ENCODE measurements at regions not wholly inside any gene's neighbourhood (a gene's known extent, or its start where the extent isn't known, plus 50 kb on each side); places are given as distances from the start of the nearest gene placed in this dataset.
"Not testable (repeated sequence)": the region's sequence is repeated elsewhere in the genome, so short reads cannot be mapped to it uniquely, and the experiment has no call there.

- DNase-seq (ENCODE audit: low read depth), result no peak
Observed at GRCh38 chr16:60137891-60138290, 1403.8 kb upstream of the GOT2 start.

GRCh38 chr16:60127196-60127595 is 1393.1 kb upstream of the GOT2 start:
- DNase-seq (ENCODE audit: low read depth), result no peak

DNA sequence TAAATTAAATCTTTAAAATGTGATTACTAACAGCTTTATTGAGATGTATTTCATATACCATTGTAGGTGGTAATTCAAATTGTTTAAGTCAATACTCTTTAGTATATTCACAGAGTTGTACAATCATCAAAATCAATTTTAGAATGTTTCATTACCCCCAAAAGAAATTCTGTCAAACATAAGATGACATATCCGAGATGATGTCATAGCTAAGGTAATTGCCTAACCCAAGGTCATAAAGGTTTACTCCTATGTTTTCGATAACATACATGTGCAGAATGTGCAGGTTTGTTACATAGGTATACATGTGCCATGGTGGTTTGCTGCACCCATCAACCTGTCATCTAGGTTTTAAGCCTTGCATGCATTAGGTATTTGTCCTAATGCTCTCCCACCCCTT is 1392.0 kb upstream of the GOT2 start:
- not testable (repeated sequence) for DNase-seq (ENCODE audit: low read depth)

DNA sequence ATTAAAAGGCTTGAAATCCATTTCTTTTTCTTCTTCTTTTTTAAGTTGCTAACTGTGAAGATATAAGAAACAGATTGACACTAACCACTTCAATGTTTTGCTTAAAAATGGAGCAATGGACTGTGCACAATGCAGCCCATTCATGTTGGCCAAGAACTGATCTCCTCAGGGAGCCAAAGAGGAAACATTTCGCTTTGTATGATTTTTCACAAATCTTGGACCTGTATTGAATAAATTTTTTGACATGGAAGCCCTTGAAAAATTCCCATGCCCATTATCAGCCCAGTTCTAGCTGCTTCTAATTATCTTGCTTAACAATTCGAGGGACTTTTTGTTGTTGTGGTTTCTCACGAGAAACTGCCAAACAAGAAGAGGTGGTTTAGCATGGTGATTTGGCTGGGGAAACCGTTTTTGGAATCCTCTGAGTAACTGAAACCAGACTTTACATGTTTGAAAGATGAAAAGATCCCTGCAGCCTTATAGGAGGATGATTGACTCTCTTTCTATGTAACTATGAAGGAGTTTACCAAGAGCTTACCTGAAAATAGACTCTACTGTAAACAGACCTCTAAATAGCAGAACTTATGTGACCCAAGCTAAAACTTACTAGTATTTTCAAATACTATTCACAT is 1389.4 kb upstream of the GOT2 start:
- peak; percentile 18 for DNase-seq (ENCODE audit: low read depth)

DNA sequence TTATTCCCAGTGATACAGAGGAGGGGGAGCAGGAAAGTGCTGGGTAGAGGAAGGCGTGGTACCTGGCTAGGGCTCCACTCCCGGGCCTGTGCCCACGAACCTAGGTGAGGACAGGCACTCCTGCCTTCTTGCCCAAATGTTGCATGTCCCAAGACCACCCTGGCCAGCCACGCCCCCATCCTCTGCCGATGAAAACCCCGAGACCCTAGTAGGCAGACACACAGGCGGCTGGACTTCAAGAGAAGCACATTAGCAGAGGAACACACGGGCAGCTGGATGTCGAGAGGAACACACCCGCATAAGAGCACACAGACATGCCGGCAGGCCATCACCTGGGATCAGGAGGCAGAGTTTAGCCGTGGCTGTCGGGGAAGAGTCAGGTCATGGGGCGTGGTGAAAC is 1386.5 kb upstream of the GOT2 start:
- DNase-seq (ENCODE audit: low read depth), result no peak

- DNase-seq (ENCODE audit: low read depth), result no peak
Observed at GRCh38 chr16:60110531-60110930, 1376.4 kb upstream of the GOT2 start.

GRCh38 chr16:60107871-60108270 is 1373.8 kb upstream of the GOT2 start:
- no peak for DNase-seq (ENCODE audit: low read depth)

DNA sequence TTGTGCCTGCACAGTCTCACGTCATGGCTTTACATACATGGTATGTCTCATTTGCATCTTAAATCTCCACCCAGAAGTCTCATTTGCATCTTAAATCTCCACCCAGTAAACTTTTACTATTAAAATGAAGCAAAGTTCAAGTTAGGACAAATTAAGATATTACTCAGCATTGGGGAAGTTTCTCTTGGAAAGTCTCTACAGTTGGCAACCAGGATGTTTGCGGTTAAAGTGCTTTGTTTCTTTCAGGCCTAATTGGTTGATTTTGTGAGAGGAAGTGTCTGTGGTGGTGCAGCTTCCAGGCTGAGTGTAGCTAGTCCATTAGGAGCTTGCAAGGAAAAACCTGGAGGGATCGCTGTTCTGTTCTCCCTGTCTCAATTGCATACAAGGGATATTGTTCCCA is 1373.3 kb upstream of the GOT2 start:
- DNase-seq (ENCODE audit: low read depth), result peak; percentile 84

DNA sequence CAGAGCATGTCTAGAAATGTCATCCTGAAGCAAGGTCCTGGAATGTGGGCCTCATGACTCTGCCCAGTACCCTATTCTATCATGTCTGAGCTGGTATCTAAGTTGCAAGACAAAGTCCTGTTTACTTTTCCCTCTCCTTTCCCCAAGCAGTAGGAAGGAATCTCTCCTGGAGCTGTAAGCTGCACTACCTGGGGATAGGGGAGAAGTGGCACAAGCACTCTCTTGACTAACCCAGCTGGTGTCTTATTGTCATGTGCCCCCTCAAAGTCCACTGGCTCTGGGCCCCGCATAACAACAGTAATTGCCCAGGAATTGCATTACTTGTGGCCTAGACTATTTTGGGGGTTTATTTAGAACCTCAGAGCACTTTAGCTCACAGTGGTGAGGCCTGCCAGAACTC is 1366.3 kb upstream of the GOT2 start:
- DNase-seq (ENCODE audit: low read depth), result no peak

DNA sequence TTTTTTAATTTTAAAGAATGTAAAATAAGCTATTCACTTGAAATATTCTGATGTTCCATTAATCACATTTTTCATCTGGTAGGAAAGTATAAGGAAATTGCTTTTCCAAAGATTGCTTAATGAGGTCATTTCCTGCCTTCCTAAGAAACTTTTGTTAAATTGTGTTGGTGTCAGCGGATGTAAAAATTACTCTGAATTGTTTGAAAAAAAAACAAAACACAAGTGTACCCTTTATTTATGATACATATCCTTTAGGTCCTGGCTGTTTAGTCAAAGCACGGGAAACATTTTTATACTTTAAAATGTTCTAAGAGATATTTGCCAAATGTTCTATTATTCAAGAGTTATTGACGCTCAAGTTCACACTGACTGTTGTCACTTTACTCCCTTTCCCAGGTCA is 1357.4 kb upstream of the GOT2 start:
- DNase-seq (ENCODE audit: low read depth), result no peak

DNA sequence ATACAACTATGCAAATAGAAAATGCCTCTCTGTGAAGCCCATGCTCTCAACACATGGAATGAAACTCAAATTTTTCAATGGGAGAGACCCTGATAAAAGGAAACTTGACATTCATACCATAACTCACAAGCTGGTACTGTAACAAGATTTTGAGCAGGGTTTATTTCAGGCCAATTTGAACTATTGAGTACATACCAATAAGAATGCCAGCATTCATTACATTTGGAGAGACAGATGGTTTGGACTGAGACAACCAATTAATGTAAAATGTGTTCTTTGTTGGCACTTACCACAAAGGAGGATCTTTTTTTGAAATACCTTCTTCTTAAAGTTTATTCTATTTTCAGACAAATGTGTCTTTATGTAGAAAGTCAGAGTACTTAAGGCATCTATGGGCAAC is 1357.0 kb upstream of the GOT2 start:
- no peak for DNase-seq (ENCODE audit: low read depth)

GRCh38 chr16:60087530-60087929 is 1353.4 kb upstream of the GOT2 start:
- no peak for DNase-seq (ENCODE audit: low read depth)

DNA sequence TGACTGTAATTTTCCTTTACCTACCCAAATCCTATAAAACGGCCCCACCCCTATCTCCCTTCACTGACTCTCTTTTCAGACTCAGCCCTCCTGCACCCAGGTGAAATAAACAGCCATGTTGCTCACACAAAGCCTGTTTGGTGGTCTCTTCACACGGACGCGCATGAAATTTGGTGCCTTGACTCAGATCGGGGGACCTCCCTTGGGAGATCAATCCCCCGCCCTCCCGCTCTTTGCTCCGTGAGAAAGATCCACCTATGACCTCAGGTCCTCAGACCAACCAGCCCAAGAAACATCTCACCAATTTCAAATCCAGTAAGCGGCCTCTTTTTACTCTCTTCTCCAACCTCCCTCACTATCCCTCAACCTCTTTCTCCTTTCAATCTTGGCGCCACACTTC is 1344.7 kb upstream of the GOT2 start:
- not testable (repeated sequence) for DNase-seq (ENCODE audit: low read depth)

DNA sequence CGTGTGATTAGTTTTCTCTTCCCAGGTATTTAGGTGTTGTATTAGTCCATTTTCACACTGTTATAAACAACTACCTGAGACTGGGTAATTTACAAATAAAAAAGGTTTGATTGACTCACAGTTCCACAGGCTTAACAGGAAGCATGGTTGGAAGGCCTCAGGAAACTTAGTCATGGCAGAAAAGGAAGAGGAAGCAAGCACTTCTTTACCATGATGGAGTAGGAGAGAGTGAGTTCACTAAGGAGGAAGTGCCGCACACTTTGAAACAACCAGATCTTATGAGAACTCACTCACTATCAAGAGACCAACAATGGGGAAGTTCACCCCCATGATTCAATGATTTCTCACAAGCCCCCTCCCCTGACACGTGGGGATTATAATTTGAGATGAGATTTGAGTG is 1343.7 kb upstream of the GOT2 start:
- no peak for DNase-seq (ENCODE audit: low read depth)

- DNase-seq (ENCODE audit: low read depth), result no peak
Observed at GRCh38 chr16:60074378-60074777, 1340.3 kb upstream of the GOT2 start.

DNA sequence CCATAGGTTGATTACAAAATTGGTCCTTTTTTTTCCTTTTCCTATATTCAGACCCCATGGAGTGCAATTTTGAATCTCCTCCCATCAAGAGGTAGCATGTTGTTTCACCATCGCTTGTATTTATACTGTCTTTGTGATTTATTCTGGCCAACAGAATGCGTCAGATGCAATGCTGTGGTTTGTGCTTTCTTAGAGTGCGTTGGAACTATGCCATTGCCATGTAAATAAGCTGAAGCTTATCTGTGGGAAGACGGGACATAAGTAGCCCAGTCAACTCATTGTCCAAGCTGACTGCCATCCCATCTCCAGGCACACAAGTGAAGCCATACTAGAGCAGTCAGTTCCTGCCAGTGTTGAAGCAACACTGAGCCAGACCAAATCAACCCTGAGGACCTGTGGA is 1339.3 kb upstream of the GOT2 start:
- no peak for DNase-seq (ENCODE audit: low read depth)

DNA sequence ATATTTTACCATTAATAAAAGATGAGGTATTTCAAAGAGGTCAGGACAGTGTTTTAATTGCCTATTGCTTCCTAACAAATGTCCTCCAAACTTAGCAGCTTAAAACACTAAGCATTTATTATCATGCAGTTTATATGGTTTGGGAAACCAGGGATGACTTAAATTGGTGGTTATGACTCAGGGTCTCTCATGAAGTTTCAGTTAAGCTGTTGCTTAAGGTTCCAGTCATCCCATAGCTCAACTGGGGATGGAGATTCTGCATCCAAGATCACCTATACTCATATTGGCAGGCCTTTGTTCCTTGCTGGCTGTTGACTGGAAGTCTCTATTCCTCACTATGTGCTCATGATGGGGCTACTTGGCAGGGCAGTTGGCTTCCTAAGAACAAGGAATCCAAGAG is 1329.9 kb upstream of the GOT2 start:
- no peak for DNase-seq (ENCODE audit: low read depth)

DNA sequence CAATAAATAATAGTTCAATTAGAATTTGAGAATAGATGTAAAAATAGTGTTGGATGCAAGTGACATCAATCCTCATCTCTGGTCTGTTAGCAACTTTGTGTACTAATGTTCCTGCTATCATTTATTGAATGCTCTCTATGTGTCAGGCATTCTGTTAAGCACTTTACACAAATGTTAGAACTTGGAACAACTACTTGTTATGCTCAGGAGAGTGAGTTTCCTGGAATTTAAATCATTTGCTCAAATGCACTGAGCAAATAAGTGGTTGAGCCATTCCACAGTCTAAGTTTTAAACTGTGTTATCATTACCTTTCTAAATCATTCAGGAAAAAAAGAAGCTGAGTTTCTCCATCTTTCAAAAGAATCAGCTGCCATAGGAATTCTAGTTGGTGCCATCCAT is 1327.3 kb upstream of the GOT2 start:
- no peak for DNase-seq (ENCODE audit: low read depth)

DNA sequence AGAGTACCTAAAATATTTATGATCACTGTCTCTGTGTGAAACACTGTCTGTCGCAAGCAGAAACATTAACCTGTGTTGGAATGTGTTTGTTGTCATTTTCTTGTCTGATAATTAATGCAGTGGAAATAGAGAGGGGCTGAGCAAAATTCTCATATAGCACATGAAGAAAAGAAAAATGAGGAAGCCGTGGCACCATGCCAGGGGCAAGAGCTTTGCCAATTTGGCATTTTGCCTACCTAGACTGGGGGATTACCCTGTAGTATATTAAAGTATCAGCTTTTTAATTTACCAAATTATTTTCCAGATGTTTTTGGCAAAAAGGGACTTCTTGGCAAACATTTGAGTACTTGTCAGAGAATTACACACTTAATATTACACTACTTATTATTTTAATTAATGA is 1326.6 kb upstream of the GOT2 start:
- no peak for DNase-seq (ENCODE audit: low read depth)

DNA sequence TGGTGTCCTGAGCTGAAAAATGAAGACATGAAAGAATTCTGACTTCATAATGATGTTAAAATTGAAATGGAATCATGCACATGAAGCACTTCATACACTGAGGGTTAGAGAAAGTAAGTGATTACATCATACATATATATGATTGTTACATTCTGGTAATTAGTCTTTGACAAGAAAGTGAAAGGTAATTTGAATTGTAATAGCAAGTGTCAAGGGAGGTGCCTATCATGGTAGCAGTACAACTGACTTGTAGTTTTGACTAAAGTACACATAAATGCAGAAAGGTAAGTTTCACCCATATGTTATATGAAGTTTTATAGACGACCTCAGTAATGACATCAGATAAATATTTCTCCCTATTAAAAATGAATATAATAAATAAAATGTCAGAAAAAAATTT is 1325.0 kb upstream of the GOT2 start:
- DNase-seq (ENCODE audit: low read depth), result no peak

GRCh38 chr16:60041671-60042070 is 1307.6 kb upstream of the GOT2 start:
- no peak for DNase-seq (ENCODE audit: low read depth)

GRCh38 chr16:60031740-60032139 is 1297.6 kb upstream of the GOT2 start:
- peak; percentile 28 for DNase-seq (ENCODE audit: low read depth)

DNA sequence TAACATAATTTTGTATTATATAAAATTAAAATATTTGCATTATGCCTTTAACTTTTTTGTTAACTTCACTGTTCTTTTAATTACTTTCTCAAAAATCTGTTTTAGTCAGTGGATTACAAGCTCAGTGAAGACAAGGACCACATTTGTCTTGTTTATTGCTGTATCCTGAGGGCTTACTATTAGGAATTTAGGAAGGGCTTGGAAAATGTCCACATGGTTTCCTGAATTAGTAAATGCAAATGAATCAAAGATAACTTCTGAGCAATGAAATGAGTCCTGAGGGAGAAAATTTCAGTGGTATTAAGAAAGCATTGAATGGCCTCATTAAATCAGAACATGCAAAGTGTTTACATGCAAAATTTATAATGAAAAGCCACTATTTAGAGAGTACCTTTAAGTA is 1293.2 kb upstream of the GOT2 start:
- no peak for DNase-seq (ENCODE audit: low read depth)

DNA sequence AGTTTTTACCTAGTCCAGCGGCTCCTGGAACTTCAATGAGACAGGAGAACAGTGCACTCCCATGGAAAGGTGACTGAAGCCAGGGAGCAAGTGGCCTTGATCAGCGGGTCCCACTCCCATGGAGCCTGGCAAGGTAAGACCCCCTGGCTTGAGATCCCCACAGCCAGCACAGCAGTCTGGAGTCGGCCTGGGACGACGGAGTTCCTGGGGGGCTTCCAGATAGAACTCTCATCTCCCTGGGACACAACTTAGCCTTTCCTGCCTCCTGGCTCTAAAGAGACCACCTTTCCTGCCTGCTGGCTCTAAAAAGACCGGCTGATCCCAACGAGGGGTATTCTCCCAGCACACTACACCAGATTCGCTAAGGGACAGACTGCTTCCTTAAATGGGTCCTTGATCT is 1279.0 kb upstream of the GOT2 start:
- no peak for DNase-seq (ENCODE audit: low read depth)

- no peak for DNase-seq (ENCODE audit: low read depth)
Observed at GRCh38 chr16:60001523-60001922, 1267.4 kb upstream of the GOT2 start.

Measured in stromal cell of bone marrow (primary cell).